H9 (cell line): ENCODE measurements at regions not wholly inside any gene's neighbourhood (a gene's known extent, or its start where the extent isn't known, plus 50 kb on each side); places are given as distances from the start of the nearest gene placed in this dataset.

ENCODE experiments used
- DNase-seq: peaks from one replicate; pipeline ENCODE4 v3.0.0-alpha.2; 2017
- H2AFZ ChIP-seq: one replicate; pipeline ENCODE4 v1.6.1; 2013; ENCODE audit warnings: mild to moderate bottlenecking, low read length, control low read depth, moderate library complexity
- H2AK5ac ChIP-seq: 2 replicates; pipeline ENCODE4 v1.6.1; 2013; ENCODE audit warnings: low read length, control low read depth, mixed read lengths; ENCODE audit not compliant: insufficient read length
- H2BK120ac ChIP-seq: one replicate; pipeline ENCODE4 v1.6.1; 2013; ENCODE audit warnings: low read depth, mild to moderate bottlenecking, low read length, control low read depth, inconsistent platforms; ENCODE audit not compliant: poor library complexity, severe bottlenecking
- H2BK12ac ChIP-seq: 2 replicates; pipeline ENCODE4 v1.6.1; 2013; ENCODE audit warnings: low read length, control low read depth, mixed read lengths, low read depth; ENCODE audit not compliant: insufficient read length
- H2BK15ac ChIP-seq: 2 replicates; pipeline ENCODE4 v1.6.1; 2013; ENCODE audit warnings: low read depth, low read length, control low read depth
- H2BK20ac ChIP-seq: one replicate; pipeline ENCODE4 v1.6.1; 2013; ENCODE audit warnings: low read depth, mild to moderate bottlenecking, low read length, control low read depth, inconsistent platforms; ENCODE audit not compliant: poor library complexity, severe bottlenecking
- H2BK5ac ChIP-seq: 2 replicates; pipeline ENCODE4 v1.6.1; 2013; ENCODE audit warnings: low read length, control low read depth, mixed read lengths; ENCODE audit not compliant: insufficient read length
- H3K14ac ChIP-seq: 2 replicates; pipeline ENCODE4 v1.6.1; 2013; ENCODE audit warnings: low read length, control low read depth; ENCODE audit not compliant: insufficient read depth
- H3K18ac ChIP-seq: 2 replicates; pipeline ENCODE4 v1.6.1; 2013; ENCODE audit warnings: low read depth, mild to moderate bottlenecking, mixed read lengths, low read length, control low read depth; ENCODE audit not compliant: insufficient read length
- H3K23ac ChIP-seq: 2 replicates; pipeline ENCODE4 v1.6.1; 2013; ENCODE audit warnings: low read length, control low read depth, mixed read lengths, low read depth; ENCODE audit not compliant: insufficient read length
- H3K23me2 ChIP-seq: 2 replicates; pipeline ENCODE4 v1.6.1; 2013; ENCODE audit warnings: low read depth, mild to moderate bottlenecking, mixed read lengths, low read length, control low read depth; ENCODE audit not compliant: insufficient read length, poor library complexity, severe bottlenecking
- H3K27ac ChIP-seq: 2 replicates; pipeline ENCODE4 v1.5.1; 2013; ENCODE audit warnings: low read length, control low read depth, mixed read lengths, low read depth; ENCODE audit not compliant: insufficient read length
- H3K27me3 ChIP-seq: 2 replicates; pipeline ENCODE4 v1.6.1; 2013; ENCODE audit warnings: low read length, control low read depth, inconsistent platforms; ENCODE audit not compliant: insufficient read depth
- H3K4ac ChIP-seq: 2 replicates; pipeline ENCODE4 v1.6.1; 2013; ENCODE audit warnings: low read depth, mild to moderate bottlenecking, control low read depth, inconsistent platforms, low read length, moderate library complexity
- H3K4me1 ChIP-seq: 2 replicates; pipeline ENCODE4 v1.6.1; 2013; ENCODE audit warnings: low read length, control low read depth, inconsistent platforms; ENCODE audit not compliant: insufficient read depth
- H3K4me2 ChIP-seq: 2 replicates; pipeline ENCODE4 v1.6.1; 2013; ENCODE audit warnings: low read length, control low read depth, mixed read lengths; ENCODE audit not compliant: insufficient read length, insufficient read depth
- H3K56ac ChIP-seq: 2 replicates; pipeline ENCODE4 v1.6.1; 2013; ENCODE audit warnings: low read depth, mild to moderate bottlenecking, mixed read lengths, low read length, control low read depth; ENCODE audit not compliant: insufficient read length
- H3K79me1 ChIP-seq: 2 replicates; pipeline ENCODE4 v1.6.1; 2013; ENCODE audit warnings: low read depth, mild to moderate bottlenecking, moderate library complexity, low read length, control low read depth, inconsistent platforms; ENCODE audit not compliant: insufficient read depth, poor library complexity, severe bottlenecking
- H3K79me2 ChIP-seq: 2 replicates; pipeline ENCODE4 v1.6.1; 2013; ENCODE audit warnings: low read length, control low read depth, inconsistent platforms; ENCODE audit not compliant: insufficient read depth
- H3K9ac ChIP-seq: 2 replicates; pipeline ENCODE4 v1.6.1; 2013; ENCODE audit warnings: low read length, control low read depth, mixed read lengths; ENCODE audit not compliant: insufficient read length; ENCODE audit errors: extremely low read depth
- H3K9me3 ChIP-seq: one replicate; pipeline ENCODE4 v1.6.1; 2013; ENCODE audit warnings: low read depth, low read length, inconsistent platforms; ENCODE audit not compliant: control insufficient read depth
- H3T11ph ChIP-seq: one replicate; pipeline ENCODE4 v1.6.1; 2013; ENCODE audit warnings: mild to moderate bottlenecking, low read length, control low read depth, inconsistent platforms
- H4K20me1 ChIP-seq: one replicate; pipeline ENCODE4 v1.6.1; 2013; ENCODE audit not compliant: control insufficient read depth, insufficient read length, insufficient read depth
- H4K5ac ChIP-seq: 2 replicates; pipeline ENCODE4 v1.6.1; 2013; ENCODE audit warnings: low read depth, mild to moderate bottlenecking, mixed read lengths, low read length, control low read depth; ENCODE audit not compliant: insufficient read length
- H4K8ac ChIP-seq: replicated peaks from 2 replicates; pipeline ENCODE4 v1.6.1; 2013; ENCODE audit warnings: low read length, control low read depth, mixed read lengths, low read depth; ENCODE audit not compliant: insufficient read length
- H4K91ac ChIP-seq: 2 replicates; pipeline ENCODE4 v1.6.1; 2013; ENCODE audit warnings: low read depth, mild to moderate bottlenecking, moderate library complexity, mixed read lengths, low read length, control low read depth; ENCODE audit not compliant: insufficient read length
- H3K27ac Mint-ChIP-seq, 3 experiments: 2 replicates in 2 of 3; 3 replicates in 1 of 3; pipeline ENCODE4 v1.8.0; 2020 to 2021; ENCODE audit warnings: mixed read lengths in 3 of 3, mild to moderate bottlenecking in 1 of 3, moderate library complexity in 1 of 3
- H3K27me3 Mint-ChIP-seq: 2 replicates; pipeline ENCODE4 v1.8.0; 2021; ENCODE audit warnings: low read depth, mild to moderate bottlenecking, moderate library complexity, mixed read lengths
- H3K36me3 Mint-ChIP-seq, 3 experiments: 2 replicates in 2 of 3; 3 replicates in 1 of 3; pipeline ENCODE4 v1.8.0; 2020 to 2021; ENCODE audit warnings: low read depth in 3 of 3, mixed read lengths in 3 of 3; ENCODE audit not compliant: insufficient read depth in 1 of 3
- H3K4me1 Mint-ChIP-seq, 2 experiments: 2 replicates each; pipeline ENCODE4 v1.8.0; 2020; ENCODE audit warnings: mixed read lengths in 2 of 2
- H3K4me3 Mint-ChIP-seq, 2 experiments: 2 replicates in 1 of 2; 3 replicates in 1 of 2; pipeline ENCODE4 v1.8.0; 2020 to 2021; ENCODE audit warnings: mild to moderate bottlenecking in 2 of 2, mixed read lengths in 2 of 2, moderate library complexity in 1 of 2
- H3K9me3 Mint-ChIP-seq, 2 experiments: 2 replicates in 1 of 2; 3 replicates in 1 of 2; pipeline ENCODE4 v1.8.0; 2020; ENCODE audit warnings: mild to moderate bottlenecking in 2 of 2, mixed read lengths in 2 of 2, moderate library complexity in 1 of 2
- CTCF ChIP-seq: fragments of 200-600 bp; sonication (generic); conservative IDR thresholded peaks from 3 replicates; pipeline ENCODE4 v1.8.0; 2021; ENCODE audit warnings: antibody characterized with exemption, mild to moderate bottlenecking
- WGBS: extraction: QIAGEN DNeasy Blood & Tissue Kit; methylation state at CpG from one replicate; pipeline ENCODE4 v1.1.7; 2013; ENCODE audit warnings: missing lambda C conversion rate, low lambda C conversion rate, mixed read lengths; ENCODE audit not compliant: insufficient read length; ENCODE audit errors: extremely low coverage; 5-methylcytosine and 5-hydroxymethylcytosine counted together

DNA sequence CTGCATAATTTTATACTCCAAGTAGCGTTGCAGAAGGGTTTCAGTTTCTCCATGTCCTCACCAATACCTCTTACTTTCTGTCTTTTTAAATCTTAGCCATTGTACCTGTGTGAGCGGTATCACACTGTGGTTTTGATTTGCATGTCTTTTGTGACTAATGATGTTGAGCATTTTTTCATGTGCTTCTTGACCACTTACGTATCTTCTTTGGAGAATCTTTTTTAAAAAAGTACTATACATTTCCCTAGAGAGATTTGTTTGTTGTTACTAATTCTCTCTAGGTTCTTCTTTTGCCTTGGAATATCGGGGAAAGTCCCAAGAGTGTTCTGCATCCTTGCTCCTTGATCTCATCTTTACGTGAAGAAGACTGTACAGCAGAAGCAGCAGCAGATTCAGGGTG lies 81.8 kb upstream of the WARS2 start:
- Histone ChIP-seq H4K5ac (no peak overlapping the region), H4K8ac (no peak overlapping the region), H3K27ac (no peak overlapping the region), H3T11ph (no peak overlapping the region), H2AK5ac (no peak overlapping the region), H3K18ac (no peak overlapping the region), H3K23ac (no peak overlapping the region), H4K91ac (no peak overlapping the region), H3K4me1 (no peaks in the 10 kb centered on the region), H2BK12ac (no peak overlapping the region), H2BK15ac (no peak overlapping the region), H2BK20ac (no peak overlapping the region), H3K56ac (no peak overlapping the region), H3K23me2 (no peaks in the 10 kb centered on the region), H3K4me2 (no peak overlapping the region), H3K27me3 (no peaks in the 10 kb centered on the region), H2AFZ (no peak overlapping the region), H3K79me1 (no peaks in the 10 kb centered on the region), H2BK120ac (no peak overlapping the region), H3K14ac (no peak overlapping the region), H4K20me1 (no peaks in the 10 kb centered on the region), H3K79me2 (no peaks in the 10 kb centered on the region), H3K4ac (no peak overlapping the region), H3K9me3 (no peaks in the 10 kb centered on the region), H2BK5ac (no peak overlapping the region), H3K9ac (no peak overlapping the region)
- Mint-ChIP-seq H3K36me3 (no peaks in the 10 kb centered on the region), H3K4me1 (peaks cover 4 to 5% of the 10 kb centered on the region in 2 experiments), H3K27me3 (no peaks in the 10 kb centered on the region), H3K4me3 (no peak overlapping the region), H3K27ac (no peak overlapping the region), H3K9me3 (no peaks in the 10 kb centered on the region)
- no CpG with 5 or more reads among the region's 5 CpGs for WGBS
- no peak for DNase-seq
- no peak for TF ChIP-seq CTCF
